ENCODE measurements at regions not wholly inside any gene's neighbourhood (a gene's known extent, or its start where the extent isn't known, plus 50 kb on each side); places are given as distances from the start of the nearest gene placed in this dataset.

- TF ChIP-seq CTCF (IDR thresholded peaks at IDR 0.05) (no peak), EP300 (IDR thresholded peaks at IDR 0.05) (no peak)
These were observed 211.0 kb upstream of the KLF14 start for GRCh38 chr7:130944997-130945396.

Data from sigmoid colon (tissue), 4 donors.